ENCODE measurements at regions not wholly inside any gene's neighbourhood (a gene's known extent, or its start where the extent isn't known, plus 50 kb on each side); places are given as distances from the start of the nearest gene placed in this dataset.

- Histone ChIP-seq H3K9me3 (no peaks in the 10 kb centered on the region), H3K4me1 (ENCODE audit: control insufficient read depth in 1 of 2, insufficient read depth in 2 of 2, low read depth in 1 of 2, low read length in 1 of 2) (peaks cover 0 to 8% of the 10 kb centered on the region in 2 experiments; a peak in 1 of 4 replicates), H3K4me3 (ENCODE audit: low read depth in 2 of 2, low read length in 1 of 2) (no peak overlapping the region), H4K20me1 (ENCODE audit: insufficient read depth) (no peaks in the 10 kb centered on the region), H3K27ac (ENCODE audit: low read depth in 2 of 2, low read length in 1 of 2) (no peak overlapping the region), H3K36me3 (replicated peaks in 1 of 2; ENCODE audit: control insufficient read depth in 1 of 2, insufficient read depth in 2 of 2, low read length in 1 of 2) (no peaks in the 10 kb centered on the region), H3K27me3 (ENCODE audit: insufficient read depth) (peaks cover 29% of the 10 kb centered on the region), H3K79me2 (ENCODE audit: insufficient read depth) (no peaks in the 10 kb centered on the region), H3K9me2 (no peaks in the 10 kb centered on the region), H3K4me2 (no peak overlapping the region), H2AFZ (ENCODE audit: low read depth) (no peak overlapping the region), H3F3A (replicated peaks; ENCODE audit: insufficient read depth) (no peaks in the 10 kb centered on the region), H3K9ac (no peak overlapping the region)
- TF ChIP-seq USF1 (IDR thresholded peaks at IDR 0.05; ENCODE audit: borderline replicate concordance, low read depth) (no peak), JUND (IDR thresholded peaks at IDR 0.05) (no peak), CTCF (IDR thresholded peaks at IDR 0.05) (no peak), MXI1 (IDR thresholded peaks at IDR 0.05; ENCODE audit: low read depth, low read length) (no peak), MEF2A (IDR thresholded peaks at IDR 0.05; ENCODE audit: borderline replicate concordance, low read depth) (no peak), CHD2 (IDR thresholded peaks at IDR 0.05; ENCODE audit: low read length, partially characterized antibody) (no peak), USF2 (IDR thresholded peaks at IDR 0.05; ENCODE audit: borderline replicate concordance, low read depth, low read length) (no peak), RAD21 (IDR thresholded peaks at IDR 0.05; ENCODE audit: low read length) (no peak), TAF1 (IDR thresholded peaks at IDR 0.05; ENCODE audit: borderline replicate concordance, low read depth, low read length) (no peak), NFIC (IDR thresholded peaks at IDR 0.05; ENCODE audit: borderline replicate concordance) (no peak), GATA2 (CRISPR knock-in tag; IDR thresholded peaks at IDR 0.05) (no peak), SIN3A (IDR thresholded peaks at IDR 0.05; ENCODE audit: borderline replicate concordance, low read depth, low read length) (no peak), RXRA (IDR thresholded peaks at IDR 0.05; ENCODE audit: borderline replicate concordance, low read depth) (no peak), ZBTB33 (IDR thresholded peaks at IDR 0.05; ENCODE audit: borderline replicate concordance, low read depth) (no peak), GABPA (IDR thresholded peaks at IDR 0.05; ENCODE audit: low read depth) (no peak)
- 46% methylated on average over 5 of the region's 5 CpGs for WGBS (ENCODE audit: low lambda C conversion rate)
- ChIA-PET POLR2A (no interaction called here), CTCF (interaction anchor here (0.6 to 1.5 kb wide), 2 partner anchors 12 to 106 kb away, joined by 3 read pairs; no protein-coding TSS in a partner anchor)
- DNase-seq = no peak
These were observed 196.0 kb downstream of the HIBADH start for GRCh38 chr7:27466703-27467102.

All from SK-N-SH (cell line).